Smooth muscle cell (in vitro differentiated cells): ENCODE measurements at regions not wholly inside any gene's neighbourhood (a gene's known extent, or its start where the extent isn't known, plus 50 kb on each side); places are given as distances from the start of the nearest gene placed in this dataset.

Source experiments
- DNase-seq: peaks from one replicate; lab custom pipeline; 2025; ENCODE audit not compliant: unreplicated experiment; lab: John Stamatoyannopoulos, UW
- H2AFZ ChIP-seq: fragments of 200-600 bp; sonication (generic); 2 replicates; pipeline ENCODE4 v1.6.0; 2016; ENCODE audit warnings: antibody characterized with exemption, low read depth, mild to moderate bottlenecking
- H3F3A ChIP-seq: fragments of 200-600 bp; sonication (generic); 2 replicates; pipeline ENCODE4 v1.6.0; 2017; ENCODE audit warnings: antibody characterized with exemption, low read depth
- H3K27ac ChIP-seq: fragments of 200-600 bp; sonication (generic); 2 replicates; pipeline ENCODE4 v1.5.1; 2016; ENCODE audit warnings: low read depth, mild to moderate bottlenecking
- H3K27me3 ChIP-seq: fragments of 200-600 bp; sonication (generic); 2 replicates; pipeline ENCODE4 v1.6.1; 2016; ENCODE audit warnings: low read depth, mild to moderate bottlenecking
- H3K36me3 ChIP-seq: fragments of 200-600 bp; sonication (generic); 2 replicates; pipeline ENCODE4 v1.5.1; 2016; ENCODE audit warnings: low read depth
- H3K4me1 ChIP-seq: fragments of 200-600 bp; sonication (generic); 2 replicates; pipeline ENCODE4 v1.5.1; 2016; ENCODE audit warnings: low read depth
- H3K4me2 ChIP-seq: fragments of 200-600 bp; sonication (generic); 2 replicates; pipeline ENCODE4 v1.6.0; 2016; ENCODE audit warnings: mild to moderate bottlenecking
- H3K4me3 ChIP-seq: fragments of 200-600 bp; sonication (generic); 2 replicates; pipeline ENCODE4 v1.5.1; 2016; ENCODE audit warnings: mild to moderate bottlenecking
- H3K79me2 ChIP-seq: fragments of 200-600 bp; sonication (generic); 2 replicates; pipeline ENCODE4 v1.6.0; 2016; ENCODE audit warnings: low read depth, mild to moderate bottlenecking
- H3K9ac ChIP-seq: fragments of 200-600 bp; sonication (generic); 2 replicates; pipeline ENCODE4 v1.6.0; 2016; ENCODE audit warnings: low read depth
- H3K9me3 ChIP-seq: fragments of 200-600 bp; sonication (generic); replicated peaks from 2 replicates; pipeline ENCODE4 v1.5.1; 2016; ENCODE audit warnings: low read depth
- H4K20me1 ChIP-seq: fragments of 200-600 bp; sonication (generic); 2 replicates; pipeline ENCODE4 v1.6.0; 2016; ENCODE audit warnings: low read depth
- CTCF ChIP-seq: fragments of 200-600 bp; sonication (generic); IDR thresholded peaks from 2 replicates; pipeline ENCODE4 v1.5.1; 2017; ENCODE audit warnings: borderline replicate concordance, mild to moderate bottlenecking, antibody characterized with exemption; ENCODE audit not compliant: insufficient read depth, poor library complexity, severe bottlenecking
- WGBS: methylation state at CpG from one replicate; pipeline ENCODE4 v1.1.7; 2016; ENCODE audit warnings: low lambda C conversion rate; 5-methylcytosine and 5-hydroxymethylcytosine counted together

- H3K4me3 ChIP-seq, result no peak overlapping the region
- DNase-seq, result no peak
- no peaks in the 10 kb centered on the region for H3K9me3 ChIP-seq
- H3K4me2 ChIP-seq, result no peak overlapping the region
- no peaks in the 10 kb centered on the region for H3K36me3 ChIP-seq
- H3K9ac ChIP-seq, result no peak overlapping the region
- no peaks in the 10 kb centered on the region for H3K4me1 ChIP-seq
- no peaks in the 10 kb centered on the region for H4K20me1 ChIP-seq
- no peaks in the 10 kb centered on the region for H3K27me3 ChIP-seq
- no peak for TF ChIP-seq CTCF
- no peaks in the 10 kb centered on the region for H3F3A ChIP-seq
- no peak overlapping the region for H2AFZ ChIP-seq
- no peaks in the 10 kb centered on the region for H3K79me2 ChIP-seq
- H3K27ac ChIP-seq, result no peak overlapping the region
These were observed 405.3 kb upstream of the USP15 start for GRCh38 chr12:61854902-61855301.

GRCh38 chr12:61857968-61858367 is 402.2 kb upstream of the USP15 start:
- DNase-seq, result no peak
- H3K4me1 ChIP-seq, result no peaks in the 10 kb centered on the region
- H3K9me3 ChIP-seq, result no peaks in the 10 kb centered on the region
- WGBS, result 83% methylated on average over 2 of the region's 2 CpGs
- no peaks in the 10 kb centered on the region for H3K27me3 ChIP-seq
- no peak overlapping the region for H2AFZ ChIP-seq
- no peaks in the 10 kb centered on the region for H4K20me1 ChIP-seq
- no peaks in the 10 kb centered on the region for H3K36me3 ChIP-seq
- H3K79me2 ChIP-seq, result no peaks in the 10 kb centered on the region
- H3K27ac ChIP-seq, result no peak overlapping the region
- H3F3A ChIP-seq, result no peaks in the 10 kb centered on the region
- no peak for TF ChIP-seq CTCF
- H3K4me3 ChIP-seq, result no peak overlapping the region
- no peak overlapping the region for H3K9ac ChIP-seq
- H3K4me2 ChIP-seq, result no peak overlapping the region

- Histone ChIP-seq H3K9me3 (no peaks in the 10 kb centered on the region), H4K20me1 (no peaks in the 10 kb centered on the region), H3K36me3 (no peaks in the 10 kb centered on the region), H2AFZ (no peak overlapping the region), H3K79me2 (no peaks in the 10 kb centered on the region), H3K27ac (no peak overlapping the region), H3K9ac (no peak overlapping the region), H3K27me3 (no peaks in the 10 kb centered on the region), H3K4me3 (no peak overlapping the region), H3K4me1 (no peaks in the 10 kb centered on the region), H3F3A (no peaks in the 10 kb centered on the region), H3K4me2 (no peak overlapping the region)
- no peak for DNase-seq
- TF ChIP-seq CTCF, result no peak
These were observed 399.8 kb upstream of the USP15 start for GRCh38 chr12:61860451-61860850.

- Histone ChIP-seq H3K9ac (no peak overlapping the region), H4K20me1 (no peaks in the 10 kb centered on the region), H3K4me1 (no peaks in the 10 kb centered on the region), H2AFZ (no peak overlapping the region), H3F3A (no peaks in the 10 kb centered on the region), H3K4me3 (no peak overlapping the region), H3K27ac (no peak overlapping the region), H3K9me3 (no peaks in the 10 kb centered on the region), H3K79me2 (no peaks in the 10 kb centered on the region), H3K27me3 (no peaks in the 10 kb centered on the region), H3K36me3 (no peaks in the 10 kb centered on the region), H3K4me2 (no peak overlapping the region)
- WGBS, result 89% methylated on average over 2 of the region's 2 CpGs
- TF ChIP-seq CTCF, result no peak
- no peak for DNase-seq
These were observed 397.2 kb upstream of the USP15 start for GRCh38 chr12:61862986-61863385.
